ENCODE measurements at regions not wholly inside any gene's neighbourhood (a gene's known extent, or its start where the extent isn't known, plus 50 kb on each side); places are given as distances from the start of the nearest gene placed in this dataset.

- no peaks in the 10 kb centered on the region for H3K4me1 ChIP-seq (ENCODE audit: control insufficient read depth in 1 of 2, insufficient read depth in 2 of 2, low read length in 2 of 2)
- H3K36me3 ChIP-seq (replicated peaks in 1 of 2; ENCODE audit: control insufficient read depth in 1 of 2, insufficient read depth in 2 of 2, low read length in 2 of 2), result no peaks in the 10 kb centered on the region
- no peaks in the 10 kb centered on the region for H3K27me3 ChIP-seq (ENCODE audit: control insufficient read depth in 2 of 2, insufficient read depth in 2 of 2, low read length in 2 of 2)
- Mint-ChIP-seq H3K4me3 (no peak overlapping the region), H3K27ac (no peak overlapping the region), H3K36me3 (no peaks in the 10 kb centered on the region), H3K9me3 (peaks cover 0 to 14% (median 2%) of the 10 kb centered on the region in 7 donors), H3K4me1 (no peaks in the 10 kb centered on the region), H3K27me3 (ENCODE audit: low read depth in 3 of 3) (peaks cover 1 to 6% (median 3%) of the 10 kb centered on the region in 3 donors)
- H3K4me3 ChIP-seq (replicated peaks in 1 of 3; ENCODE audit: low read depth in 2 of 3, low read length in 3 of 3), result no peak overlapping the region
- TF ChIP-seq, protein P1, sequence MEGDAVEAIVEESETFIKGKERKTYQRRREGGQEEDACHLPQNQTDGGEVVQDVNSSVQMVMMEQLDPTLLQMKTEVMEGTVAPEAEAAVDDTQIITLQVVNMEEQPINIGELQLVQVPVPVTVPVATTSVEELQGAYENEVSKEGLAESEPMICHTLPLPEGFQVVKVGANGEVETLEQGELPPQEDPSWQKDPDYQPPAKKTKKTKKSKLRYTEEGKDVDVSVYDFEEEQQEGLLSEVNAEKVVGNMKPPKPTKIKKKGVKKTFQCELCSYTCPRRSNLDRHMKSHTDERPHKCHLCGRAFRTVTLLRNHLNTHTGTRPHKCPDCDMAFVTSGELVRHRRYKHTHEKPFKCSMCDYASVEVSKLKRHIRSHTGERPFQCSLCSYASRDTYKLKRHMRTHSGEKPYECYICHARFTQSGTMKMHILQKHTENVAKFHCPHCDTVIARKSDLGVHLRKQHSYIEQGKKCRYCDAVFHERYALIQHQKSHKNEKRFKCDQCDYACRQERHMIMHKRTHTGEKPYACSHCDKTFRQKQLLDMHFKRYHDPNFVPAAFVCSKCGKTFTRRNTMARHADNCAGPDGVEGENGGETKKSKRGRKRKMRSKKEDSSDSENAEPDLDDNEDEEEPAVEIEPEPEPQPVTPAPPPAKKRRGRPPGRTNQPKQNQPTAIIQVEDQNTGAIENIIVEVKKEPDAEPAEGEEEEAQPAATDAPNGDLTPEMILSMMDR (IDR thresholded peaks at IDR 0.05), result no peak
- no peak overlapping the region for H2AFZ ChIP-seq (ENCODE audit: insufficient read depth, low read depth, low read length, poor library complexity, severe bottlenecking)
- DNase-seq, result no peak
- intact Hi-C loops (cut with micrococcal nuclease), result loop anchor here in 1 of 2 donors (10.0 kb wide), 1 partner anchor 1054 kb away; no protein-coding TSS in a partner anchor
- peaks cover 0 to 3% of the 10 kb centered on the region in 2 donors for H3K9me3 ChIP-seq (replicated peaks in 1 of 2; ENCODE audit: control insufficient read depth in 1 of 2, insufficient read depth in 1 of 2, low read length in 2 of 2)
- no peaks in the 10 kb centered on the region for H4K20me1 ChIP-seq (ENCODE audit: insufficient read depth, low read length)
- H3K4me2 ChIP-seq (replicated peaks; ENCODE audit: extremely low read depth, low read length, poor library complexity, severe bottlenecking), result no peak overlapping the region
- no peak overlapping the region for H3K27ac ChIP-seq (ENCODE audit: low read depth in 1 of 2, low read length in 2 of 2)
- WGBS (ENCODE audit: insufficient coverage), result no CpG with 5 or more reads among the region's 1 CpG
- no peaks in the 10 kb centered on the region for H3K79me2 ChIP-seq (ENCODE audit: insufficient read depth, low read length)
- H3K9ac ChIP-seq (ENCODE audit: insufficient read depth, low read length, poor library complexity, severe bottlenecking), result no peak overlapping the region
These were observed 724.1 kb upstream of the ADAMTS5 start for GRCh38 chr21:27691006-27691405.

GRCh38 chr21:27690426-27690825 lies 723.5 kb upstream of the ADAMTS5 start:
- TF ChIP-seq, protein P1 (IDR thresholded peaks at IDR 0.05), result no peak
- no peak overlapping the region for H3K4me2 ChIP-seq (replicated peaks; ENCODE audit: extremely low read depth, low read length, poor library complexity, severe bottlenecking)
- no peaks in the 10 kb centered on the region for H4K20me1 ChIP-seq (ENCODE audit: insufficient read depth, low read length)
- peaks cover 0 to 3% of the 10 kb centered on the region in 2 donors for H3K9me3 ChIP-seq (replicated peaks in 1 of 2; ENCODE audit: control insufficient read depth in 1 of 2, insufficient read depth in 1 of 2, low read length in 2 of 2)
- no peak overlapping the region for H3K27ac Mint-ChIP-seq
- H3K9ac ChIP-seq (ENCODE audit: insufficient read depth, low read length, poor library complexity, severe bottlenecking), result no peak overlapping the region
- no peak overlapping the region for H3K27ac ChIP-seq (ENCODE audit: low read depth in 1 of 2, low read length in 2 of 2)
- H3K9me3 Mint-ChIP-seq, result peaks cover 0 to 14% (median 2%) of the 10 kb centered on the region in 7 donors
- no peaks in the 10 kb centered on the region for H3K79me2 ChIP-seq (ENCODE audit: insufficient read depth, low read length)
- no peak for DNase-seq
- H3K4me3 Mint-ChIP-seq, result no peak overlapping the region
- peaks cover 1 to 5% (median 3%) of the 10 kb centered on the region in 3 donors for H3K27me3 Mint-ChIP-seq (ENCODE audit: low read depth in 3 of 3)
- WGBS (ENCODE audit: insufficient coverage), result 100% methylated on average over 2 of the region's 4 CpGs
- no peaks in the 10 kb centered on the region for H3K4me1 ChIP-seq (ENCODE audit: control insufficient read depth in 1 of 2, insufficient read depth in 2 of 2, low read length in 2 of 2)
- no peak overlapping the region for H2AFZ ChIP-seq (ENCODE audit: insufficient read depth, low read depth, low read length, poor library complexity, severe bottlenecking)
- intact Hi-C loops (cut with micrococcal nuclease), result loop anchor here in 1 of 2 donors (10.0 kb wide), 1 partner anchor 1054 kb away; no protein-coding TSS in a partner anchor
- H3K4me3 ChIP-seq (replicated peaks in 1 of 3; ENCODE audit: low read depth in 2 of 3, low read length in 3 of 3), result no peak overlapping the region
- H3K36me3 ChIP-seq (replicated peaks in 1 of 2; ENCODE audit: control insufficient read depth in 1 of 2, insufficient read depth in 2 of 2, low read length in 2 of 2), result no peaks in the 10 kb centered on the region
- H3K27me3 ChIP-seq (ENCODE audit: control insufficient read depth in 2 of 2, insufficient read depth in 2 of 2, low read length in 2 of 2), result no peaks in the 10 kb centered on the region
- H3K36me3 Mint-ChIP-seq, result no peaks in the 10 kb centered on the region
- no peaks in the 10 kb centered on the region for H3K4me1 Mint-ChIP-seq
